Activated CD4-positive, alpha-beta T cell treated with anti-CD3 and anti-CD28 coated beads, Interleukin-2, amount 50 U/mL, for 24 hours (primary cell): ENCODE measurements at regions not wholly inside any gene's neighbourhood (a gene's known extent, or its start where the extent isn't known, plus 50 kb on each side); places are given as distances from the start of the nearest gene placed in this dataset.
"Not testable (repeated sequence)": the region's sequence is repeated elsewhere in the genome, so short reads cannot be mapped to it uniquely, and the experiment has no call there.

Experiments
- DNase-seq, 2 donors: peaks; one replicate each; pipeline ENCODE4 v3.0.0-alpha.2; 2020; ENCODE audit warnings: low read depth in 1 of 2, low spot score in 1 of 2

- no peak for DNase-seq
These were observed 562.0 kb downstream of the MN1 start for GRCh38 chr22:27239520-27239919.

- DNase-seq = no peak
These were observed 561.1 kb downstream of the MN1 start for GRCh38 chr22:27240298-27241075.

- DNase-seq = no peak
These were observed 559.9 kb downstream of the MN1 start for GRCh38 chr22:27241430-27242321.

- no peak for DNase-seq
These were observed 559.1 kb downstream of the MN1 start for GRCh38 chr22:27242474-27242873.

- no peak for DNase-seq
These were observed 558.5 kb downstream of the MN1 start for GRCh38 chr22:27242917-27243589.

GRCh38 chr22:27244328-27244727 is 557.2 kb downstream of the MN1 start:
- DNase-seq = no peak

GRCh38 chr22:27245056-27245455 is 556.5 kb downstream of the MN1 start:
- no peak for DNase-seq

GRCh38 chr22:27246558-27246957 is 555.0 kb downstream of the MN1 start:
- no peak for DNase-seq

GRCh38 chr22:27247701-27248434 is 553.7 kb downstream of the MN1 start:
- no peak for DNase-seq

GRCh38 chr22:27250418-27250817 is 551.1 kb downstream of the MN1 start:
- no peak for DNase-seq

GRCh38 chr22:27250886-27251285 is 550.7 kb downstream of the MN1 start:
- no peak for DNase-seq

GRCh38 chr22:27251563-27251962 is 550.0 kb downstream of the MN1 start:
- DNase-seq = no peak

GRCh38 chr22:27252282-27253049 is 549.1 kb downstream of the MN1 start:
- DNase-seq = no peak

GRCh38 chr22:27253108-27253902 is 548.3 kb downstream of the MN1 start:
- DNase-seq = no peak

GRCh38 chr22:27254063-27254462 is 547.5 kb downstream of the MN1 start:
- not testable (repeated sequence) for DNase-seq

GRCh38 chr22:27255580-27255979 is 546.0 kb downstream of the MN1 start:
- no peak for DNase-seq

GRCh38 chr22:27257987-27258386 is 543.6 kb downstream of the MN1 start:
- no peak for DNase-seq

- DNase-seq = no peak
These were observed 542.9 kb downstream of the MN1 start for GRCh38 chr22:27258616-27259172.

GRCh38 chr22:27259433-27259832 is 542.1 kb downstream of the MN1 start:
- DNase-seq = no peak
